Suprapubic skin (tissue), 4 donors: ENCODE measurements at regions not wholly inside any gene's neighbourhood (a gene's known extent, or its start where the extent isn't known, plus 50 kb on each side); places are given as distances from the start of the nearest gene placed in this dataset.

Source experiments
- EP300 ChIP-seq: sonication (generic); formaldehyde crosslinking; IDR thresholded peaks from one replicate; pipeline ENCODE4 v1.6.1; 2017; ENCODE audit warnings: antibody characterized with exemption
- POLR2AphosphoS5 ChIP-seq, 3 donors: sonication (generic); formaldehyde crosslinking; IDR thresholded peaks; one replicate each; pipeline ENCODE4 v1.6.1; 2017; ENCODE audit warnings: antibody characterized with exemption in 3 of 3
- TF ChIP-seq, protein P1 (sequence below), 2 donors: fragments of 200-600 bp in 1 of 2; fragments of 450-650 bp in 1 of 2; sonication (generic) in 1 of 2; IDR thresholded peaks; one replicate each; pipeline ENCODE4 v1.5.1; 2016 to 2019; ENCODE audit warnings: antibody characterized with exemption in 2 of 2, mild to moderate bottlenecking in 1 of 2, moderate library complexity in 1 of 2

DNA sequence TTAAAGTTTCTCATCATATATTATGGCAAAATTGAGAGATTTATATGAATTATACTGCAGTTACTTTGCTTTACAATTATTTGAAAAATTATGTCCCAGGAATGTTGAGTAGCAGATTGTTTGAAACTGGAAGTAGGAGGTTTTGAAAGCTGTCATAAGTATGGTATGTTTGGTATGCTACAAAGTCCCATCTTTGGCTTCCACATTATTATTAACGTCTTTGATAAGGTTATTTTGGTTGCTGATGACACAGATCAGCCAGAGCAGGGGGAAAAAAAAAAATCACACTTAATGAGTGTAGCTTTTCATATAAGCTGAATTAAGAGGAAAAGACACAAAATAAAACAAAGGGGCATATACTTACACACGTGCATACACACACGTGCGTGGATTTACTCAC, 130.1 kb downstream of the SLITRK1 start:
- TF ChIP-seq, protein P1, sequence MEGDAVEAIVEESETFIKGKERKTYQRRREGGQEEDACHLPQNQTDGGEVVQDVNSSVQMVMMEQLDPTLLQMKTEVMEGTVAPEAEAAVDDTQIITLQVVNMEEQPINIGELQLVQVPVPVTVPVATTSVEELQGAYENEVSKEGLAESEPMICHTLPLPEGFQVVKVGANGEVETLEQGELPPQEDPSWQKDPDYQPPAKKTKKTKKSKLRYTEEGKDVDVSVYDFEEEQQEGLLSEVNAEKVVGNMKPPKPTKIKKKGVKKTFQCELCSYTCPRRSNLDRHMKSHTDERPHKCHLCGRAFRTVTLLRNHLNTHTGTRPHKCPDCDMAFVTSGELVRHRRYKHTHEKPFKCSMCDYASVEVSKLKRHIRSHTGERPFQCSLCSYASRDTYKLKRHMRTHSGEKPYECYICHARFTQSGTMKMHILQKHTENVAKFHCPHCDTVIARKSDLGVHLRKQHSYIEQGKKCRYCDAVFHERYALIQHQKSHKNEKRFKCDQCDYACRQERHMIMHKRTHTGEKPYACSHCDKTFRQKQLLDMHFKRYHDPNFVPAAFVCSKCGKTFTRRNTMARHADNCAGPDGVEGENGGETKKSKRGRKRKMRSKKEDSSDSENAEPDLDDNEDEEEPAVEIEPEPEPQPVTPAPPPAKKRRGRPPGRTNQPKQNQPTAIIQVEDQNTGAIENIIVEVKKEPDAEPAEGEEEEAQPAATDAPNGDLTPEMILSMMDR (IDR thresholded peaks at IDR 0.05): no peak
- TF ChIP-seq EP300 (no peak), POLR2AphosphoS5 (IDR thresholded peaks at IDR 0.05) (no peak)
